ENCODE measurements at regions not wholly inside any gene's neighbourhood (a gene's known extent, or its start where the extent isn't known, plus 50 kb on each side); places are given as distances from the start of the nearest gene placed in this dataset.

DNA sequence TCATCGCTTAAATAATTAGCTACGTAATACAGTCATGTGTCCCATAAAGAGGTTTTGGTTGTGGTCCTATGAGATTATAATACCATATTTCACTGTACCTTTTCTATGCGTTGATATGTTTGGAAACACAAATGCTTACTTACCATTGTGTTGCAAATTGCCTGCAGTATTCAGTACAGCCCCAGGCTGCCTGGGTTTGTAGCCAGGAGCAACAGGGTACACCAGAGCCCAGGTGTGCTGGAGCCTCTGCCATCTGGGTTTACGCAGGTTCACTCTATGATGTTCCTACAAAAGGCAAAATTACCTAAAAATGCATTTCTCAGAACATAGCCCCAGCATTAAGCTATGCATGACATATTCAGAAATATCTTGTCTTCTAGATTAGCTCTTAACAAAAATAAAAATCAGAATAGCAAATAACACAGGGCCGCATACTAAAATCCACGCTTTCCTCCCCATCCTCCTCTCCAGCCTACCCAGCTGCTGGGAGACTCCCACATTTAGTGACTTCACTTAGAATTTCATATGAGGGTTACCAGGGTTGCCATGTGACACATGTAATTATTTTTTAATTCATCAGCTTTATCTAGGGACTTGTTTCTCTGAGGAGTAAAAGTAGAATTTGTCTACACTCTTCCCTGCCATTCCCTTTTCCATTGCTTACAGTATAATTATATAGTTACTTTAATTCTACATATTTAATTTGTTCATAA, 559.0 kb upstream of the ADARB2 start:
- 62% methylated on average over 2 of the region's 6 CpGs; no CpG with 5 or more reads in 1 of the 2 experiments for WGBS, 2 experiments (ENCODE audit: extremely low coverage in 2 of 2, insufficient read length in 1 of 2)
- Histone ChIP-seq H3K14ac (replicated peaks; ENCODE audit: low read depth, low read length) (no peak overlapping the region), H2BK20ac (ENCODE audit: low read depth, low read length) (no peak overlapping the region), H3K4ac (ENCODE audit: low read depth, low read length) (no peak overlapping the region), H3K4me2 (ENCODE audit: low read depth, low read length) (no peak overlapping the region), H3K4me3 (ENCODE audit: insufficient read depth, low read depth, low read length) (no peak overlapping the region), H4K5ac (ENCODE audit: low read depth, low read length) (no peak overlapping the region), H3K23ac (ENCODE audit: low read depth, low read length) (no peak overlapping the region), H3K9ac (ENCODE audit: low read depth, low read length) (no peak overlapping the region), H2BK15ac (ENCODE audit: low read depth, low read length) (no peak overlapping the region), H3K56ac (ENCODE audit: extremely low read depth, insufficient read depth, low read length) (no peak overlapping the region), H4K20me1 (ENCODE audit: insufficient read depth, low read length) (no peaks in the 10 kb centered on the region), H3K18ac (ENCODE audit: low read depth, low read length) (no peak overlapping the region), H3K36me3 (ENCODE audit: control insufficient read depth, insufficient read depth, low read length) (no peaks in the 10 kb centered on the region), H3K79me1 (ENCODE audit: low read depth in 1 of 2, low read length in 2 of 2) (no peaks in the 10 kb centered on the region), H3K9me1 (ENCODE audit: insufficient read depth, low read length) (no peaks in the 10 kb centered on the region), H2BK5ac (ENCODE audit: low read depth, low read length, poor library complexity, severe bottlenecking) (no peak overlapping the region), H2AK9ac (replicated peaks; ENCODE audit: low read depth, low read length, poor library complexity) (no peak overlapping the region), H3K27me3 (ENCODE audit: control insufficient read depth, insufficient read depth, low read length) (no peaks in the 10 kb centered on the region), H4K91ac (ENCODE audit: insufficient read depth, low read depth, low read length) (no peak overlapping the region), H3K9me3 (ENCODE audit: control insufficient read depth, insufficient read depth, low read length) (peaks cover 22% of the 10 kb centered on the region), H3K4me1 (ENCODE audit: control insufficient read depth, insufficient read depth, low read length) (no peaks in the 10 kb centered on the region), H4K8ac (ENCODE audit: low read depth in 2 of 2, low read length in 2 of 2) (no peak overlapping the region), H3K27ac (ENCODE audit: insufficient read depth, low read length) (no peak overlapping the region), H2BK120ac (ENCODE audit: low read depth, low read length) (no peak overlapping the region), H2AK5ac (ENCODE audit: low read depth, low read length) (no peak overlapping the region), H2AFZ (replicated peaks; ENCODE audit: low read length, poor library complexity) (no peak overlapping the region)
- no peak for ATAC-seq (ENCODE audit: low read depth)
- dilution Hi-C loops (cut with HindIII; ENCODE audit: low sequenced_read_pairs, unreplicated experiment) = no loop called here
- no peak for TF ChIP-seq POLR2A (IDR thresholded peaks at IDR 0.05; ENCODE audit: low read depth, low read length)
- TF ChIP-seq CEBPB (IDR thresholded peaks at IDR 0.05; ENCODE audit: low read depth, low read length) = no peak
- TF ChIP-seq, protein P1, sequence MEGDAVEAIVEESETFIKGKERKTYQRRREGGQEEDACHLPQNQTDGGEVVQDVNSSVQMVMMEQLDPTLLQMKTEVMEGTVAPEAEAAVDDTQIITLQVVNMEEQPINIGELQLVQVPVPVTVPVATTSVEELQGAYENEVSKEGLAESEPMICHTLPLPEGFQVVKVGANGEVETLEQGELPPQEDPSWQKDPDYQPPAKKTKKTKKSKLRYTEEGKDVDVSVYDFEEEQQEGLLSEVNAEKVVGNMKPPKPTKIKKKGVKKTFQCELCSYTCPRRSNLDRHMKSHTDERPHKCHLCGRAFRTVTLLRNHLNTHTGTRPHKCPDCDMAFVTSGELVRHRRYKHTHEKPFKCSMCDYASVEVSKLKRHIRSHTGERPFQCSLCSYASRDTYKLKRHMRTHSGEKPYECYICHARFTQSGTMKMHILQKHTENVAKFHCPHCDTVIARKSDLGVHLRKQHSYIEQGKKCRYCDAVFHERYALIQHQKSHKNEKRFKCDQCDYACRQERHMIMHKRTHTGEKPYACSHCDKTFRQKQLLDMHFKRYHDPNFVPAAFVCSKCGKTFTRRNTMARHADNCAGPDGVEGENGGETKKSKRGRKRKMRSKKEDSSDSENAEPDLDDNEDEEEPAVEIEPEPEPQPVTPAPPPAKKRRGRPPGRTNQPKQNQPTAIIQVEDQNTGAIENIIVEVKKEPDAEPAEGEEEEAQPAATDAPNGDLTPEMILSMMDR (conservative IDR thresholded peaks at IDR 0.05; ENCODE audit: low read depth, low read length) = no peak
- TF ChIP-seq RCOR1 (IDR thresholded peaks at IDR 0.05; ENCODE audit: insufficient replicate concordance, low read length) = no peak
- no peak for TF ChIP-seq MXI1 (IDR thresholded peaks at IDR 0.05; ENCODE audit: borderline replicate concordance, low read depth, low read length)
- no peak for TF ChIP-seq MAFK (IDR thresholded peaks at IDR 0.05; ENCODE audit: low read depth, low read length)
- no peak for TF ChIP-seq RAD21 (IDR thresholded peaks at IDR 0.05; ENCODE audit: low read length)
- no peak for TF ChIP-seq CHD1 (IDR thresholded peaks at IDR 0.05; ENCODE audit: low read depth, low read length)
- no peak for TF ChIP-seq FOS (IDR thresholded peaks at IDR 0.05; ENCODE audit: low read depth, low read length)
- TF ChIP-seq, protein P2, sequence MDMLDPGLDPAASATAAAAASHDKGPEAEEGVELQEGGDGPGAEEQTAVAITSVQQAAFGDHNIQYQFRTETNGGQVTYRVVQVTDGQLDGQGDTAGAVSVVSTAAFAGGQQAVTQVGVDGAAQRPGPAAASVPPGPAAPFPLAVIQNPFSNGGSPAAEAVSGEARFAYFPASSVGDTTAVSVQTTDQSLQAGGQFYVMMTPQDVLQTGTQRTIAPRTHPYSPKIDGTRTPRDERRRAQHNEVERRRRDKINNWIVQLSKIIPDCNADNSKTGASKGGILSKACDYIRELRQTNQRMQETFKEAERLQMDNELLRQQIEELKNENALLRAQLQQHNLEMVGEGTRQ (IDR thresholded peaks at IDR 0.05; ENCODE audit: low read depth, low read length) = no peak
- TF ChIP-seq BHLHE40 (IDR thresholded peaks at IDR 0.05; ENCODE audit: low read depth, low read length) = no peak
- TF ChIP-seq, protein P3, sequence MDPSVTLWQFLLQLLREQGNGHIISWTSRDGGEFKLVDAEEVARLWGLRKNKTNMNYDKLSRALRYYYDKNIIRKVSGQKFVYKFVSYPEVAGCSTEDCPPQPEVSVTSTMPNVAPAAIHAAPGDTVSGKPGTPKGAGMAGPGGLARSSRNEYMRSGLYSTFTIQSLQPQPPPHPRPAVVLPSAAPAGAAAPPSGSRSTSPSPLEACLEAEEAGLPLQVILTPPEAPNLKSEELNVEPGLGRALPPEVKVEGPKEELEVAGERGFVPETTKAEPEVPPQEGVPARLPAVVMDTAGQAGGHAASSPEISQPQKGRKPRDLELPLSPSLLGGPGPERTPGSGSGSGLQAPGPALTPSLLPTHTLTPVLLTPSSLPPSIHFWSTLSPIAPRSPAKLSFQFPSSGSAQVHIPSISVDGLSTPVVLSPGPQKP (IDR thresholded peaks at IDR 0.05; ENCODE audit: borderline replicate concordance, low read depth, low read length) = no peak
- TF ChIP-seq RFX5 (IDR thresholded peaks at IDR 0.05; ENCODE audit: low read depth, low read length) = no peak
- TF ChIP-seq NFE2L2 (IDR thresholded peaks at IDR 0.05; ENCODE audit: low read depth, low read length) = no peak
- no peak for TF ChIP-seq MAZ (IDR thresholded peaks at IDR 0.05; ENCODE audit: borderline replicate concordance, low read depth, low read length)
- no peak for TF ChIP-seq SMC3 (IDR thresholded peaks at IDR 0.05; ENCODE audit: low read depth, low read length)
- ChIA-PET CTCF (interaction anchor here (0.7 kb wide), 1 partner anchor 517 kb away, joined by 3 read pairs; no protein-coding TSS in a partner anchor), POLR2A (ENCODE audit: unreplicated experiment) (no interaction called here)
- in situ Hi-C loops (cut with MboI; ENCODE audit: low sequenced_read_pairs) = no loop called here
- intact Hi-C loops (cut with micrococcal nuclease) = no loop called here
- BruUV-seq (replicated peaks) = no TSS peak
- no peak for DNase-seq
